HG03196 (cell line): ENCODE measurements at regions not wholly inside any gene's neighbourhood (a gene's known extent, or its start where the extent isn't known, plus 50 kb on each side); places are given as distances from the start of the nearest gene placed in this dataset.
A peak's percentile ranks its signal among the peaks of the same experiment; 100 is the strongest.

Experiments
- ATAC-seq: cut with Tn5 transposase; IDR thresholded peaks from one replicate; pipeline ENCODE4 v1.9.1; 2021; ENCODE audit not compliant: unreplicated experiment

GRCh38 chr3:110711851-110712516, 359.6 kb upstream of the NECTIN3 start:
- no peak for ATAC-seq

- no peak for ATAC-seq
Measured at GRCh38 chr3:110727056-110727455, 344.6 kb upstream of the NECTIN3 start.

GRCh38 chr3:110731148-110731547, 340.5 kb upstream of the NECTIN3 start:
- ATAC-seq: no peak

GRCh38 chr3:110732420-110732819, 339.2 kb upstream of the NECTIN3 start:
- ATAC-seq: no peak

- ATAC-seq: no peak
Measured at GRCh38 chr3:110733045-110733444, 338.6 kb upstream of the NECTIN3 start.

- no peak for ATAC-seq
Measured at GRCh38 chr3:110734524-110734923, 337.1 kb upstream of the NECTIN3 start.

GRCh38 chr3:110736332-110736731, 335.3 kb upstream of the NECTIN3 start:
- ATAC-seq: peak; percentile 79

- no peak for ATAC-seq
Measured at GRCh38 chr3:110738531-110738930, 333.1 kb upstream of the NECTIN3 start.

GRCh38 chr3:110741891-110742290, 329.7 kb upstream of the NECTIN3 start:
- no peak for ATAC-seq

GRCh38 chr3:110743202-110743601, 328.4 kb upstream of the NECTIN3 start:
- peak; percentile 81 for ATAC-seq

GRCh38 chr3:110743984-110744383, 327.6 kb upstream of the NECTIN3 start:
- ATAC-seq: no peak

GRCh38 chr3:110744723-110745122, 326.9 kb upstream of the NECTIN3 start:
- no peak for ATAC-seq

- ATAC-seq: no peak
Measured at GRCh38 chr3:110749006-110749405, 322.6 kb upstream of the NECTIN3 start.

- no peak for ATAC-seq
Measured at GRCh38 chr3:110750201-110750600, 321.4 kb upstream of the NECTIN3 start.

GRCh38 chr3:110752307-110752706, 319.3 kb upstream of the NECTIN3 start:
- ATAC-seq: no peak

GRCh38 chr3:110753516-110753915, 318.1 kb upstream of the NECTIN3 start:
- ATAC-seq: no peak

- no peak for ATAC-seq
Measured at GRCh38 chr3:110754212-110754916, 317.3 kb upstream of the NECTIN3 start.

GRCh38 chr3:110755345-110755744, 316.3 kb upstream of the NECTIN3 start:
- ATAC-seq: no peak

- no peak for ATAC-seq
Measured at GRCh38 chr3:110756705-110757104, 314.9 kb upstream of the NECTIN3 start.

GRCh38 chr3:110758208-110758607, 313.4 kb upstream of the NECTIN3 start:
- ATAC-seq: no peak

- ATAC-seq: no peak
Measured at GRCh38 chr3:110767156-110767555, 304.5 kb upstream of the NECTIN3 start.

- no peak for ATAC-seq
Measured at GRCh38 chr3:110767838-110768237, 303.8 kb upstream of the NECTIN3 start.
